Breast epithelium (tissue), 3 donors: ENCODE measurements at regions not wholly inside any gene's neighbourhood (a gene's known extent, or its start where the extent isn't known, plus 50 kb on each side); places are given as distances from the start of the nearest gene placed in this dataset.

Source experiments
- POLR2A ChIP-seq: fragments of 450-650 bp; IDR thresholded peaks from one replicate; pipeline ENCODE4 v1.6.1; 2016; ENCODE audit warnings: antibody characterized with exemption, mild to moderate bottlenecking, moderate library complexity
- TF ChIP-seq, protein P1 (sequence below), 3 donors: fragments of 450-650 bp; IDR thresholded peaks; one replicate each; pipeline ENCODE4 v1.5.1; 2016 to 2017; ENCODE audit warnings: antibody characterized with exemption in 3 of 3, mild to moderate bottlenecking in 3 of 3, moderate library complexity in 3 of 3

DNA sequence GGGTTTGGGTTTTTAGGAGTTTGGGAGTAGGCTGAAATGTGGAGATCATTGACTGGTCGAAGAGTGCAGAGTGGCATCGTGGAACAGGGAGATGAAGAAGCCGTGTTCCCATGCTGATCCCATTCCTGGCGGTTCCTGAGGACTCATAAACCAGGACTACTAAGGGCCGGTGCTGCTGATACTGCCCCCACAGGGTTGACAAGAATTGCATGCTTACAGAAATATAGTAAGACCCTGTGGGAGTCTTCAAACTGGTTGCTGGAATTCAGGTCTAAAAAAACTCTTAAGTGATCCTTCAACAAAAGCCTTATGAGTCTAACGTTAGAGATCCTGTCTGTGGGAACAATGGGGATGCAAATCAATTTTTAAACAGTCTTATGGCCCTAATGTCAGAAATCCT lies 64.0 kb upstream of the ARHGAP5 start:
- TF ChIP-seq, protein P1, sequence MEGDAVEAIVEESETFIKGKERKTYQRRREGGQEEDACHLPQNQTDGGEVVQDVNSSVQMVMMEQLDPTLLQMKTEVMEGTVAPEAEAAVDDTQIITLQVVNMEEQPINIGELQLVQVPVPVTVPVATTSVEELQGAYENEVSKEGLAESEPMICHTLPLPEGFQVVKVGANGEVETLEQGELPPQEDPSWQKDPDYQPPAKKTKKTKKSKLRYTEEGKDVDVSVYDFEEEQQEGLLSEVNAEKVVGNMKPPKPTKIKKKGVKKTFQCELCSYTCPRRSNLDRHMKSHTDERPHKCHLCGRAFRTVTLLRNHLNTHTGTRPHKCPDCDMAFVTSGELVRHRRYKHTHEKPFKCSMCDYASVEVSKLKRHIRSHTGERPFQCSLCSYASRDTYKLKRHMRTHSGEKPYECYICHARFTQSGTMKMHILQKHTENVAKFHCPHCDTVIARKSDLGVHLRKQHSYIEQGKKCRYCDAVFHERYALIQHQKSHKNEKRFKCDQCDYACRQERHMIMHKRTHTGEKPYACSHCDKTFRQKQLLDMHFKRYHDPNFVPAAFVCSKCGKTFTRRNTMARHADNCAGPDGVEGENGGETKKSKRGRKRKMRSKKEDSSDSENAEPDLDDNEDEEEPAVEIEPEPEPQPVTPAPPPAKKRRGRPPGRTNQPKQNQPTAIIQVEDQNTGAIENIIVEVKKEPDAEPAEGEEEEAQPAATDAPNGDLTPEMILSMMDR (IDR thresholded peaks at IDR 0.05), result no peak
- no peak for TF ChIP-seq POLR2A
